B cell (primary cell): ENCODE measurements at regions not wholly inside any gene's neighbourhood (a gene's known extent, or its start where the extent isn't known, plus 50 kb on each side); places are given as distances from the start of the nearest gene placed in this dataset.

Source experiments
- ATAC-seq: fragments of 200-7000 bp; cut with Tn5 transposase; one replicate; pipeline ENCODE4 v1.10.0; 2021; ENCODE audit warnings: low read depth, mild to moderate bottlenecking, moderate number of reproducible peaks, moderate library complexity
- CTCF ChIA-PET: fragments of 350-600 bp; sonication (Branson Sonifier 250); formaldehyde crosslinking; loops from one replicate; lab custom pipeline; 2021; ENCODE audit warnings: antibody characterized with exemption, inconsistent platforms; lab: Charles Lee
- POLR2A ChIA-PET: fragments of 350-600 bp; sonication (Branson Sonifier 250); formaldehyde crosslinking; loops from one replicate; lab custom pipeline; 2021; ENCODE audit warnings: antibody characterized with exemption; lab: Charles Lee
- DNase-seq: peaks from one replicate; pipeline ENCODE4 v3.0.0; 2013
- H2AFZ ChIP-seq: 2 replicates; pipeline ENCODE4 v1.6.1; 2012; ENCODE audit warnings: mild to moderate bottlenecking, low read depth, low read length; ENCODE audit not compliant: insufficient read depth, poor library complexity, severe bottlenecking
- H3K27ac ChIP-seq, 2 donors: 1 replicate in 1 of 2; 2 replicates in 1 of 2; pipeline ENCODE4 v1.5.1; 2012 to 2013; ENCODE audit warnings: low read length in 2 of 2, mild to moderate bottlenecking in 2 of 2, moderate library complexity in 1 of 2
- H3K27me3 ChIP-seq, 4 experiments: fragments of 200-600 bp in 1 of 4; sonication (generic) in 1 of 4; replicated peaks in 1 of 4; 1 replicate in 2 of 4; 2 replicates in 2 of 4; pipeline versions ENCODE4 v1.6.1 to v1.7.0; 2013 to 2016; ENCODE audit warnings: low read length in 3 of 4, mild to moderate bottlenecking in 2 of 4, mixed read lengths in 1 of 4, moderate library complexity in 1 of 4; ENCODE audit not compliant: insufficient read depth in 4 of 4, control insufficient read depth in 3 of 4; ENCODE audit errors: control extremely low read depth in 1 of 4
- H3K36me3 ChIP-seq, 2 experiments: replicated peaks in 1 of 2; 1 replicate in 1 of 2; 2 replicates in 1 of 2; pipeline versions ENCODE4 v1.6.1 to v1.7.1; 2013; ENCODE audit warnings: low read length in 1 of 2; ENCODE audit not compliant: insufficient read depth in 2 of 2, control insufficient read depth in 1 of 2; ENCODE audit errors: control extremely low read depth in 1 of 2, extremely low read depth in 1 of 2
- H3K4me1 ChIP-seq, 2 donors: fragments of 200-600 bp in 1 of 2; sonication (generic) in 1 of 2; 1 replicate in 1 of 2; 2 replicates in 1 of 2; pipeline versions ENCODE4 v1.5.1 to v1.6.1; 2013 to 2017; ENCODE audit warnings: low read length in 2 of 2; ENCODE audit not compliant: control insufficient read depth in 2 of 2, insufficient read depth in 2 of 2
- H3K4me2 ChIP-seq: replicated peaks from 2 replicates; pipeline ENCODE3; 2012; ENCODE audit warnings: mild to moderate bottlenecking, low read depth, low read length; ENCODE audit not compliant: poor library complexity, severe bottlenecking
- H3K4me3 ChIP-seq, 5 experiments: fragments of 200-600 bp in 1 of 5; sonication (generic) in 1 of 5; 1 replicate in 3 of 5; 2 replicates in 2 of 5; pipeline versions ENCODE4 v1.5.1 to v1.7.0; 2011 to 2016; ENCODE audit warnings: low read length in 4 of 5, mild to moderate bottlenecking in 4 of 5, low read depth in 2 of 5, control low read depth in 1 of 5, moderate library complexity in 1 of 5; ENCODE audit not compliant: insufficient read depth in 1 of 5; ENCODE audit errors: control extremely low read depth in 1 of 5, extremely low read depth in 1 of 5
- H3K79me2 ChIP-seq: fragments of 200-600 bp; sonication (generic); one replicate; pipeline ENCODE4 v1.6.0; 2016; ENCODE audit warnings: low read length; ENCODE audit not compliant: control insufficient read depth, insufficient read depth
- H3K9ac ChIP-seq: fragments of 200-600 bp; sonication (generic); 2 replicates; pipeline ENCODE4 v1.6.1; 2017; ENCODE audit warnings: mild to moderate bottlenecking, low read length, moderate library complexity
- H3K9me3 ChIP-seq, 3 donors: one replicate each; pipeline versions ENCODE4 v1.6.1 to v1.7.1; 2013; ENCODE audit warnings: low read length in 2 of 3; ENCODE audit not compliant: control insufficient read depth in 2 of 3, insufficient read depth in 1 of 3; ENCODE audit errors: control extremely low read depth in 1 of 3
- H4K20me1 ChIP-seq: 2 replicates; pipeline ENCODE4 v1.6.0; 2012; ENCODE audit warnings: mild to moderate bottlenecking, low read length; ENCODE audit not compliant: insufficient read depth, control insufficient read depth, poor library complexity, severe bottlenecking
- H3K27ac Mint-ChIP-seq: one replicate; pipeline ENCODE4 v1.8.0; 2021; ENCODE audit warnings: mixed read lengths
- H3K27me3 Mint-ChIP-seq: one replicate; pipeline ENCODE4 v1.8.0; 2021; ENCODE audit warnings: mixed read lengths
- H3K4me1 Mint-ChIP-seq: one replicate; pipeline ENCODE4 v1.8.0; 2021; ENCODE audit warnings: mixed read lengths
- H3K4me3 Mint-ChIP-seq: one replicate; pipeline ENCODE4 v1.8.0; 2021; ENCODE audit warnings: mixed read lengths
- H3K9me3 Mint-ChIP-seq: one replicate; pipeline ENCODE4 v1.8.0; 2022; ENCODE audit warnings: mixed read lengths; ENCODE audit not compliant: insufficient read depth
- CTCF ChIP-seq: fragments of 200-600 bp; IDR thresholded peaks from one replicate; pipeline ENCODE4 v1.8.0; 2022; ENCODE audit warnings: antibody characterized with exemption, mild to moderate bottlenecking
- EZH2 ChIP-seq: IDR thresholded peaks from 2 replicates; pipeline ENCODE4 v1.6.1; 2012; ENCODE audit warnings: borderline replicate concordance, low read depth, mild to moderate bottlenecking, moderate library complexity, low read length; ENCODE audit not compliant: insufficient read depth, poor library complexity, severe bottlenecking
- WGBS: methylation state at CpG from one replicate; pipeline ENCODE4 v1.1.5; 2013; ENCODE audit warnings: missing lambda C conversion rate; ENCODE audit not compliant: insufficient coverage; 5-methylcytosine and 5-hydroxymethylcytosine counted together
- intact Hi-C: fragments of 100-400 bp; cut with micrococcal nuclease; formaldehyde crosslinking; loops from one replicate; pipeline ENCODE4 v1.10.0; 2022

GRCh38 chr1:4404854-4405590 is 249.4 kb upstream of the AJAP1 start:
- H3K27me3 Mint-ChIP-seq, result peaks cover 5% of the 10 kb centered on the region
- H4K20me1 ChIP-seq, result no peaks in the 10 kb centered on the region
- no peak overlapping the region for H3K27ac Mint-ChIP-seq
- H3K4me3 ChIP-seq, result no peak overlapping the region
- no peak for DNase-seq
- intact Hi-C loops, result no loop called here
- no peak overlapping the region for H3K4me2 ChIP-seq
- no peak overlapping the region for H2AFZ ChIP-seq
- H3K27ac ChIP-seq, result no peak overlapping the region
- H3K4me3 Mint-ChIP-seq, result no peak overlapping the region
- H3K27me3 ChIP-seq, result no peaks in the 10 kb centered on the region
- 64% methylated on average over 11 of the region's 12 CpGs for WGBS
- H3K36me3 ChIP-seq, result no peaks in the 10 kb centered on the region
- no peaks in the 10 kb centered on the region for H3K4me1 Mint-ChIP-seq
- no peaks in the 10 kb centered on the region for H3K9me3 Mint-ChIP-seq
- CTCF ChIA-PET, result no interaction called here
- H3K9me3 ChIP-seq, result peaks cover 0 to 4% (median 0%) of the 10 kb centered on the region in 3 donors
- H3K4me1 ChIP-seq, result no peaks in the 10 kb centered on the region
- POLR2A ChIA-PET, result no interaction called here
- H3K9ac ChIP-seq, result no peak overlapping the region
- no peak for ATAC-seq
- H3K79me2 ChIP-seq, result no peaks in the 10 kb centered on the region
- TF ChIP-seq EZH2, result no peak
- no peak for TF ChIP-seq CTCF

GRCh38 chr1:4407851-4408250 is 246.6 kb upstream of the AJAP1 start:
- Mint-ChIP-seq H3K27me3 (no peaks in the 10 kb centered on the region), H3K4me1 (no peaks in the 10 kb centered on the region), H3K27ac (no peak overlapping the region), H3K9me3 (no peaks in the 10 kb centered on the region), H3K4me3 (no peak overlapping the region)
- DNase-seq, result no peak
- H3K9me3 ChIP-seq, result no peaks in the 10 kb centered on the region
- TF ChIP-seq EZH2 (no peak), CTCF (no peak)
- ChIA-PET CTCF (no interaction called here), POLR2A (no interaction called here)
- no peak overlapping the region for H3K4me3 ChIP-seq
- ATAC-seq, result no peak
- no peak overlapping the region for H3K4me2 ChIP-seq
- H2AFZ ChIP-seq, result no peak overlapping the region
- H4K20me1 ChIP-seq, result no peaks in the 10 kb centered on the region
- H3K9ac ChIP-seq, result no peak overlapping the region
- 90% methylated on average over 11 of the region's 16 CpGs for WGBS
- no peak overlapping the region for H3K27ac ChIP-seq
- no peaks in the 10 kb centered on the region for H3K79me2 ChIP-seq
- intact Hi-C loops, result no loop called here
- H3K4me1 ChIP-seq, result no peaks in the 10 kb centered on the region
- no peaks in the 10 kb centered on the region for H3K27me3 ChIP-seq
- H3K36me3 ChIP-seq, result no peaks in the 10 kb centered on the region
